LNCAP (cell line): ENCODE measurements at regions not wholly inside any gene's neighbourhood (a gene's known extent, or its start where the extent isn't known, plus 50 kb on each side); places are given as distances from the start of the nearest gene placed in this dataset.

Experiments used
- TF ChIP-seq, protein P1 (sequence below): fragments of 450-650 bp; IDR thresholded peaks from 2 replicates; pipeline ENCODE4 v1.5.1; 2017; ENCODE audit warnings: mild to moderate bottlenecking

DNA sequence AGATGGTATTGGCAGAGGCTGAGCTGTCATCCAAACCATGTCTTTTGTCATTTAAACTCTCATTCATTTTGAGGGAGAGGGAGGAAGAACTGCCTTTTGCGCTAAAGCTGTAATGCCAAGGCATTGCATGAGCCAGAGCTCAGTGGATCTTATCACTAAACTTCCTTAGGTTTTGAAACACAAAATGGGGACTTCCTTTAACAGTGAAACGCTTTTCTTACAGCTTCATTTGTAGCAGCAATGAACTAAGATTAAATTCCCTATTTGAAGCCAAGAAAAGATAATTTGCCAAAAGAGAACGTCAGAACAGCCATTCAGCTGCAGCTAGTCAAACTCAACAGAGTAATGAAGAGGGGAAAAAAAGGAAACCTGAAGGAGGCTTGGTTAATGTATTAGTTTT lies 143.5 kb upstream of the MMADHC start:
- TF ChIP-seq, protein P1, sequence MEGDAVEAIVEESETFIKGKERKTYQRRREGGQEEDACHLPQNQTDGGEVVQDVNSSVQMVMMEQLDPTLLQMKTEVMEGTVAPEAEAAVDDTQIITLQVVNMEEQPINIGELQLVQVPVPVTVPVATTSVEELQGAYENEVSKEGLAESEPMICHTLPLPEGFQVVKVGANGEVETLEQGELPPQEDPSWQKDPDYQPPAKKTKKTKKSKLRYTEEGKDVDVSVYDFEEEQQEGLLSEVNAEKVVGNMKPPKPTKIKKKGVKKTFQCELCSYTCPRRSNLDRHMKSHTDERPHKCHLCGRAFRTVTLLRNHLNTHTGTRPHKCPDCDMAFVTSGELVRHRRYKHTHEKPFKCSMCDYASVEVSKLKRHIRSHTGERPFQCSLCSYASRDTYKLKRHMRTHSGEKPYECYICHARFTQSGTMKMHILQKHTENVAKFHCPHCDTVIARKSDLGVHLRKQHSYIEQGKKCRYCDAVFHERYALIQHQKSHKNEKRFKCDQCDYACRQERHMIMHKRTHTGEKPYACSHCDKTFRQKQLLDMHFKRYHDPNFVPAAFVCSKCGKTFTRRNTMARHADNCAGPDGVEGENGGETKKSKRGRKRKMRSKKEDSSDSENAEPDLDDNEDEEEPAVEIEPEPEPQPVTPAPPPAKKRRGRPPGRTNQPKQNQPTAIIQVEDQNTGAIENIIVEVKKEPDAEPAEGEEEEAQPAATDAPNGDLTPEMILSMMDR = no peak

DNA sequence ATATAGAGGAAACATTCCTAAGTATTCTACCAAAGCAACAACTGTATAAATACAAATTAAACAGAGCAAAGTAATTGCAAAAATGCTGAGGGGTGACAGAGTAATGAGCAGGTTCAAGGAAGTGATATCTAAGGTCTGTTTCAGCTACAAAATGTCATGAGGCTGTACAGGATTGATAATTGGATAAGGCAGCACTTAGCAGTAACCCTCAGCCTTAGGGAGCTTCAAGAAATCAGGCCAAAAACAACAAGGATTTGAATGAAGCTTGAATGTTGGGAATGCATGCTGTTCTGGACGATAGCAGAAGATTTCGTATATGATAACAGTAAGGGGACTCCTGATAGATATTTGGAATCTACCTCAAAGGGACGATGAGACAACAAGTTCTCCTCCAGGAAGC lies 142.0 kb upstream of the MMADHC start:
- TF ChIP-seq, protein P1 = no peak

DNA sequence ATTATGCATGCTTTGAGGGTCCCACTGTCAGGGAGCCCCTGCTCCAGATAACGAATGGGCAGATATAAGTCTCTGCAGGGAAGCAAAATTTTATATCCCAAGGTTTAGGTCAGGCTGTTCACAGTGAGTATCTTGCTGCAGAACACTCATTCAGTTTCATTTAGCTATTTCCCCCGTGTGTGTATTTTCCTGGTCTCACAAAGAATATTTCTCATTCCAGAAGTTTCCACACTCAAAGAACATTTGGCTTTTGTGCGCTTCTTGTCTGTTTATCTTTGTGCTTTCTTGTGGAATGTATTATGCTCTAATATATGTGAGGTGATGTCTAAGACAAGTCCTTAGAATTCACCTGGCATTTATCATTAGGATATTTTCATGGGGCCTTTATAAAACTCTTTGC lies 140.4 kb upstream of the MMADHC start:
- TF ChIP-seq, protein P1 = no peak

DNA sequence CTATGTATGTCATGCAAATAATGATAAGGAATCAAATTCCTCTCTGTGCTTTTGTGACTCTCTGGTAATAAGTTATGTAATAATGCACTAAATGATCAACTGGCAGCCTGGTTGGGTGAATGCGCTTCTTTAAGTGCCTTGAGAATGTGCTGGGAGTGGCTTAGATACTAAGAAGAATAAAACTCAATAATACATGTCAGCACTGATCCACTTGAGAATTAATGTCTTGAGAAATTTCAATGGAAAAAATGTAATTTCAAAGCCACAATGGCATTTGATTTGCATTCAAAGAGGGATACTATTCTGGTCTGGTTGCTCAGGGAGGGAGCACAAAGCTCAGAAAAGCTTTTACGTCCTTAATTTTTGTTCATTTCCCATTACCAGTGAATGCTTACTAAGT lies 137.7 kb upstream of the MMADHC start:
- TF ChIP-seq, protein P1 = no peak

DNA sequence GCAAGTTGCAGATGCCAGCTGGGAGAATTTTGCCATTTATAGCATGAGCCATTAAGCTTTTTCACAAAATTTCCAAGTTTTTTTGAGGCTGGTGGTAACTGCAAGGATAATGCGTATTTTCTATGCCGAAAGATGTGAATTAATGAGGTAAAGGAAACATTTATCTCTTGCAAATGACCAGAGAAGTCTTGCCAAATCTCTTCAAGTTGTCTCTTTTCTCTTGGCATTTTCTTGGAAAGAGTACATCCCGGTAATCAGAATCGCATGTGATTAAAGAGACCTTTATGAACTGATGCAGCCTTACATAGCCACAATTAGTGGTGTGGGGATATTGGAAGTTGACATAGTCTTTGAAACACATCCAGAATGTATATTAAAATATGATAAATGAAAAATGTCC lies 136.5 kb upstream of the MMADHC start:
- TF ChIP-seq, protein P1 = no peak

DNA sequence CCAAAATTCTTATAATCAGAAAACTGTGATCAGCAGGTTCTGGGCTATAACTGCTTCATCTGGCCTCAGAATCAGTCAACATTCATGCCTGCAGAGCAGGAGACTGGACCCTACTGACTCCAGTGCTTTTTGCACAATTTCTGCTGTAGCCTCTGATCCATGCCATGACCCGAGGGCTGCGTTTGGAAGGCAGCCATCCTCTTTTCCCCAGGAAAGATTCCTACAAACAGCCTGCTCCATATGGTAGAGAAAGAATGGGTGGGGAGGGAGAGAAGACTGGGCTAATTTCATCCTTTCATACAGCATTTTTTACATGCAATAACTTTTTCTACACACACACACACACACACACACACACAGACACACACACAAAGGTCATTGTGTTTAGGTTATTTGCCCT lies 133.0 kb upstream of the MMADHC start:
- TF ChIP-seq, protein P1 = no peak

DNA sequence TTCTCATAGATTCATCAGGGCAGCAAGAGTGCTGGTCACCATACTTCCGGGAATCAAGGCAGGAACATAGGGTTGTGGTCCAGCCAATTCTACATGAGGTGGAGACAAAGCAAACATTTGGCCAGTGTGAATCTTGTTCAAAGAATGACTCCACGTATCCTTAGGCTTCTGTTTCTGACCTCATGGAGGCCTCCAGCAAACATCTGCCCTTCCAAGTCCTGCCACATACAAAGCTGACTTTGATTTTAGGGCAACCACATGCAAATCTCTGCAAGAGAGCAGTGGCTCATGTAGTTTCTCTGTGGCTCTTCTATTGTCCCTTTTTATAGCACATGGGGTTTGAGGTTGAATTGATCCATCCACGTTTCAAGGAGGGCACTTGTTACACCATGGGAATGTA lies 132.1 kb upstream of the MMADHC start:
- TF ChIP-seq, protein P1 = no peak

DNA sequence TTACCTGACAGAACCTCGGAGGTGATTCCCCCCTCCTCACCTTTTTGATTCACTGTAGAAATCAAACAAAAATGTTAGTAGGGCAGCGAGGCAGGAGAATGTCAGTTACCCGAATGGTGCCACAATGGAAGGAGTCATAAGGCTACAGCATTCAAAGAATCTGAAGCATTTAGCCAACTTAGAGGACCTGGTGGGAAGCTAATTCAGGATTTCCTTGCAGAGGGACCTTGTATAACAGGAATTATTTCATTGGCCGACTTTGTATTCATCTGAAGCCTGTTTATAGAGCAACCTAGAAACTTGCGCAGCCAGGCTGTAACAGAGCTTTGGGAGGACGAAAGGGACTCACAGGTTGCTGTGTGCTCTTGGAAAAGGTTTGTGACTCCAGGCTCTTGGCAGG lies 129.1 kb upstream of the MMADHC start:
- TF ChIP-seq, protein P1 = no peak
